IMR-90 (cell line): ENCODE measurements at regions not wholly inside any gene's neighbourhood (a gene's known extent, or its start where the extent isn't known, plus 50 kb on each side); places are given as distances from the start of the nearest gene placed in this dataset.

Source experiments
- ATAC-seq: fragments of 200-7000 bp; cut with Tn5 transposase; 2 replicates; pipeline ENCODE4 v1.9.1; 2020; ENCODE audit warnings: low read depth, mild to moderate bottlenecking, moderate library complexity
- BruUV-seq: library from RNA; stranded (reverse); fragments of 400-500 nt; replicated peaks from 2 replicates; lab custom pipeline; 2021; lab: Mats Ljungman, UMichigan
- CTCF ChIA-PET: fragments of 300-600 bp; formaldehyde crosslinking; extraction: SDS; loops from one replicate; lab custom pipeline; 2021; ENCODE audit warnings: antibody characterized with exemption; lab: Yijun Ruan, JAX
- POLR2A ChIA-PET: fragments of 300-600 bp; sonication (Branson Sonifier 250); formaldehyde crosslinking; loops from one replicate; lab custom pipeline; 2022; ENCODE audit warnings: antibody characterized with exemption; ENCODE audit not compliant: unreplicated experiment; lab: Charles Lee
- DNase-seq: peaks from one replicate; pipeline ENCODE4 v3.0.0; 2013
- H2AFZ ChIP-seq: replicated peaks from 2 replicates; pipeline ENCODE3; 2013; ENCODE audit warnings: low read length, mild to moderate bottlenecking; ENCODE audit not compliant: poor library complexity
- H2AK5ac ChIP-seq: 2 replicates; pipeline ENCODE4 v1.6.1; 2013; ENCODE audit warnings: low read depth, low read length, inconsistent platforms
- H2AK9ac ChIP-seq: replicated peaks from 2 replicates; pipeline ENCODE3; 2013; ENCODE audit warnings: mild to moderate bottlenecking, low read depth, low read length, moderate library complexity; ENCODE audit not compliant: poor library complexity
- H2BK120ac ChIP-seq: 2 replicates; pipeline ENCODE4 v1.6.1; 2013; ENCODE audit warnings: low read depth, low read length, inconsistent platforms
- H2BK15ac ChIP-seq: 3 replicates; pipeline ENCODE4 v1.6.1; 2013; ENCODE audit warnings: low read depth, low read length, inconsistent platforms
- H2BK20ac ChIP-seq: 2 replicates; pipeline ENCODE4 v1.6.1; 2013; ENCODE audit warnings: low read depth, mild to moderate bottlenecking, inconsistent platforms, low read length, moderate library complexity
- H2BK5ac ChIP-seq: 2 replicates; pipeline ENCODE4 v1.6.1; 2013; ENCODE audit warnings: mild to moderate bottlenecking, low read depth, low read length, inconsistent platforms; ENCODE audit not compliant: poor library complexity, severe bottlenecking
- H3K14ac ChIP-seq: replicated peaks from 2 replicates; pipeline ENCODE4 v1.6.1; 2013; ENCODE audit warnings: low read depth, low read length, inconsistent platforms
- H3K18ac ChIP-seq: 2 replicates; pipeline ENCODE4 v1.6.1; 2013; ENCODE audit warnings: low read depth, low read length, control low read depth
- H3K23ac ChIP-seq: 2 replicates; pipeline ENCODE4 v1.6.1; 2013; ENCODE audit warnings: low read depth, low read length, inconsistent platforms
- H3K27ac ChIP-seq: 2 replicates; pipeline ENCODE4 v1.5.1; 2013; ENCODE audit warnings: mild to moderate bottlenecking, control low read depth, low read length; ENCODE audit not compliant: insufficient read depth
- H3K27me3 ChIP-seq: 2 replicates; pipeline ENCODE4 v1.6.1; 2013; ENCODE audit warnings: low read length; ENCODE audit not compliant: control insufficient read depth, insufficient read depth
- H3K36me3 ChIP-seq: 2 replicates; pipeline ENCODE4 v1.6.1; 2013; ENCODE audit warnings: low read length, mixed read lengths; ENCODE audit not compliant: control insufficient read depth, insufficient read depth
- H3K4ac ChIP-seq: 2 replicates; pipeline ENCODE4 v1.6.1; 2013; ENCODE audit warnings: low read depth, low read length, inconsistent platforms
- H3K4me1 ChIP-seq: 2 replicates; pipeline ENCODE4 v1.6.1; 2013; ENCODE audit warnings: low read length, mixed read lengths; ENCODE audit not compliant: control insufficient read depth, insufficient read depth
- H3K4me2 ChIP-seq: 2 replicates; pipeline ENCODE4 v1.6.1; 2013; ENCODE audit warnings: low read depth, mild to moderate bottlenecking, control low read depth, low read length, moderate library complexity
- H3K4me3 ChIP-seq: 2 replicates; pipeline ENCODE4 v1.5.1; 2013; ENCODE audit warnings: low read depth, mild to moderate bottlenecking, control low read depth, low read length, moderate library complexity; ENCODE audit not compliant: insufficient read depth
- H3K56ac ChIP-seq: 2 replicates; pipeline ENCODE4 v1.6.1; 2013; ENCODE audit warnings: low read length, inconsistent platforms; ENCODE audit not compliant: insufficient read depth; ENCODE audit errors: extremely low read depth
- H3K79me1 ChIP-seq, 2 experiments: 2 replicates each; pipeline ENCODE4 v1.6.1; 2013; ENCODE audit warnings: low read length in 2 of 2, inconsistent platforms in 1 of 2, low read depth in 1 of 2
- H3K9ac ChIP-seq: 2 replicates; pipeline ENCODE4 v1.6.1; 2013; ENCODE audit warnings: low read depth, low read length, control low read depth
- H3K9me1 ChIP-seq: 2 replicates; pipeline ENCODE4 v1.6.1; 2013; ENCODE audit warnings: low read length, inconsistent platforms; ENCODE audit not compliant: insufficient read depth
- H3K9me3 ChIP-seq: 2 replicates; pipeline ENCODE4 v1.6.1; 2013; ENCODE audit warnings: low read length; ENCODE audit not compliant: control insufficient read depth, insufficient read depth
- H4K20me1 ChIP-seq: 2 replicates; pipeline ENCODE4 v1.6.1; 2013; ENCODE audit warnings: low read length, inconsistent platforms; ENCODE audit not compliant: insufficient read depth
- H4K5ac ChIP-seq: 2 replicates; pipeline ENCODE4 v1.6.1; 2013; ENCODE audit warnings: mild to moderate bottlenecking, low read depth, low read length, control low read depth
- H4K8ac ChIP-seq, 2 experiments: 2 replicates each; pipeline ENCODE4 v1.6.1; 2013; ENCODE audit warnings: low read depth in 2 of 2, low read length in 2 of 2, control low read depth in 1 of 2, inconsistent platforms in 1 of 2
- H4K91ac ChIP-seq: 2 replicates; pipeline ENCODE4 v1.6.1; 2013; ENCODE audit warnings: low read depth, low read length, inconsistent platforms; ENCODE audit not compliant: insufficient read depth
- BHLHE40 ChIP-seq: fragments of 150-350 bp; IDR thresholded peaks from 2 replicates; pipeline ENCODE4 v1.6.1; 2016; ENCODE audit warnings: mild to moderate bottlenecking, low read depth, low read length
- CEBPB ChIP-seq: IDR thresholded peaks from 2 replicates; pipeline ENCODE4 v1.6.1; 2012; ENCODE audit warnings: low read depth, low read length, improper control_type of control experiment
- CHD1 ChIP-seq: IDR thresholded peaks from 2 replicates; pipeline ENCODE4 v1.6.1; 2012; ENCODE audit warnings: low read depth, low read length, improper control_type of control experiment
- FOS ChIP-seq: fragments of 150-350 bp; IDR thresholded peaks from 2 replicates; pipeline ENCODE4 v1.6.1; 2016; ENCODE audit warnings: low read depth, low read length
- MAZ ChIP-seq: IDR thresholded peaks from 2 replicates; pipeline ENCODE4 v1.6.1; 2012; ENCODE audit warnings: low read depth, mild to moderate bottlenecking, low read length, improper control_type of control experiment, moderate library complexity, borderline replicate concordance
- RAD21 ChIP-seq: IDR thresholded peaks from 2 replicates; pipeline ENCODE4 v1.6.1; 2012; ENCODE audit warnings: low read length, improper control_type of control experiment
- RCOR1 ChIP-seq: IDR thresholded peaks from 2 replicates; pipeline ENCODE4 v1.6.1; 2012; ENCODE audit warnings: mild to moderate bottlenecking, low read length, improper control_type of control experiment; ENCODE audit not compliant: insufficient replicate concordance
- RFX5 ChIP-seq: IDR thresholded peaks from 2 replicates; pipeline ENCODE4 v1.8.0; 2012; ENCODE audit warnings: low read depth, mild to moderate bottlenecking, low read length, moderate library complexity
- dilution Hi-C: fragments of 300-500 bp; cut with HindIII; formaldehyde crosslinking; loops from one replicate; pipeline ENCODE4 v1.14.3; 2018; ENCODE audit warnings: low sequenced_read_pairs; ENCODE audit not compliant: unreplicated experiment
- in situ Hi-C: fragments of 300-500 bp; cut with MboI; formaldehyde crosslinking; loops from 3 replicates; pipeline ENCODE4 v1.14.3; 2019; ENCODE audit warnings: low sequenced_read_pairs, inconsistent platforms, mixed read lengths
- intact Hi-C: fragments of 100-400 bp; cut with micrococcal nuclease; formaldehyde crosslinking; loops from 2 replicates; pipeline ENCODE4 v1.10.0; 2022

DNA sequence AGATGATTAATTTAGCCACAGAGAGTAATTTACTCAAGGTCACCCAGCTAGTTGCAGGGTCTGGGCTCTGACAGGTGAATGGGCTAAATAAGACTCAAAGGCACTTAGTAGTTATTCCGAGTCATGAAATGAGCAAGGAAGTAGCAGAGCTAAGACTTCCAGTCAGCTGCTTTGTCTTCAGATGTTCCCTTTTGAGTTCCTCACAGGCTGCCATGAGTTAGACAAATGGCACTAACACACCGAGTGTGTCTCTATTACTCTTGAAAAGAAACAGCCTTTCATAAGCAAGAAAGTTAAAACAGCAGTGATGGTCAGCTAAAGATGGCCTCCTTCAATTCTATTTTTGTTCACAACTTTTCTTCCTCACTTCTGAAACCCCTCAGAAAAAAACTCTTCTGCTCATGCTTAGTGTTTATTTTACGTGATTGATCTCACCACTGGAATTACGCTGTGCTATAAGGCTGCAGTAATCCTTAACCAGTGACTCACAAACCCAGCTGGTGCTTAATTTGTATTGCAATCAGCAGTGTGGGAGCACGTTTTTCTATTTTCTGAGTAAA, 389.1 kb downstream of the AASDHPPT start (continued):
- no peak for TF ChIP-seq RAD21

DNA sequence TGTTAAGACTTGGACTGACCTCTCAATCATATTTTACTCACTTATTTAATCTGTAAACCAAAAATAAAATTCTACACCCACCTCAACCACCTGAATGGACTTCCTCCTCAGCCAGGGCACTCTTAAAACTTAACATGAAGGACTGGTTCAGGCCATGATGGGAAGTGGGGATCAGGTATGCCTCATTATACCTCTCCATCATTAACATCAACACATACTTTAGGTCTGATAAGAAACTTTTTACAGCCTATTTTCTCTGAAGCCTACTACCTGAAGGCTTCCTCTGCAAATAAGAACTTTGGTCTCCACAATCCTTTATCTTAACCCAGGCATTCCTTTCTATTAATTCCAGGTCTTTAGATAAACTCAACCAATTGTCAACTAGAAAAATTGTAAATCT, 390.0 kb downstream of the AASDHPPT start:
- Histone ChIP-seq H3K14ac (peak overlapping the region; percentile 83; the same call in 1 of the 2 replicates), H3K36me3 (no peaks in the 10 kb centered on the region), H3K9me1 (no peaks in the 10 kb centered on the region; the same call in 1 of the 2 replicates), H3K4me1 (peaks cover 17% of the 10 kb centered on the region), H3K56ac (no peak overlapping the region), H2AK5ac (0 out of 2 replicates have a peak overlapping the region, but pooled peaks have one; percentile 59), H3K9ac (no peak overlapping the region), H4K5ac (peak overlapping the region; percentile 84; the same call in 1 of the 2 replicates), H3K9me3 (no peaks in the 10 kb centered on the region), H4K20me1 (no peaks in the 10 kb centered on the region), H3K79me1 (no peaks in the 10 kb centered on the region), H2AFZ (no peak overlapping the region), H4K8ac (peak overlapping the region in 1 of 2 experiments; percentile 60; a peak in 2 of 4 replicates), H3K27ac (no peak overlapping the region), H3K4me3 (no peak overlapping the region), H2AK9ac (no peak overlapping the region), H2BK5ac (peak overlapping the region; percentile 76), H2BK15ac (peak overlapping the region; percentile 24; the same call in 1 of the 3 replicates), H2BK20ac (peak overlapping the region; percentile 82), H3K4me2 (no peak overlapping the region), H2BK120ac (peak overlapping the region; percentile 85), H3K27me3 (no peaks in the 10 kb centered on the region), H3K4ac (peak overlapping the region; percentile 82; the same call in 1 of the 2 replicates), H3K23ac (no peak overlapping the region), H3K18ac (peak overlapping the region; percentile 91; the same call in 1 of the 2 replicates), H4K91ac (peak overlapping the region; percentile 58; the same call in 1 of the 2 replicates)
- BruUV-seq = no TSS peak
- DNase-seq (no peak), ATAC-seq (no peak)
- POLR2A ChIA-PET = no interaction called here
- dilution Hi-C loops (no loop called here), in situ Hi-C loops (no loop called here), intact Hi-C loops (loop anchor here (2.0 to 10.0 kb wide), 2 partner anchors 69 to 393 kb away; partner anchors contain the start of genes AASDHPPT and KBTBD3)
- TF ChIP-seq CEBPB = no peak
- TF ChIP-seq RFX5 = no peak
- no peak for TF ChIP-seq CHD1
- TF ChIP-seq FOS = no peak
- TF ChIP-seq RCOR1 = no peak
- no peak for TF ChIP-seq MAZ
- no peak for TF ChIP-seq BHLHE40
- CTCF ChIA-PET = no interaction called here
